Hypothalamus (tissue), 51 donors: ENCODE measurements at regions not wholly inside any gene's neighbourhood (a gene's known extent, or its start where the extent isn't known, plus 50 kb on each side); places are given as distances from the start of the nearest gene placed in this dataset.
"Not testable (repeated sequence)": the region's sequence is repeated elsewhere in the genome, so short reads cannot be mapped to it uniquely, and the experiment has no call there.

Source experiments
- DNase-seq, 51 donors: peaks; one replicate each; lab custom pipeline; 2025; lab: John Stamatoyannopoulos, UW

GRCh38 chr1:193927550-193927949 is 741.1 kb upstream of the B3GALT2 start:
- DNase-seq = no peak

GRCh38 chr1:193926956-193927355 is 740.5 kb upstream of the B3GALT2 start:
- DNase-seq = no peak

DNA sequence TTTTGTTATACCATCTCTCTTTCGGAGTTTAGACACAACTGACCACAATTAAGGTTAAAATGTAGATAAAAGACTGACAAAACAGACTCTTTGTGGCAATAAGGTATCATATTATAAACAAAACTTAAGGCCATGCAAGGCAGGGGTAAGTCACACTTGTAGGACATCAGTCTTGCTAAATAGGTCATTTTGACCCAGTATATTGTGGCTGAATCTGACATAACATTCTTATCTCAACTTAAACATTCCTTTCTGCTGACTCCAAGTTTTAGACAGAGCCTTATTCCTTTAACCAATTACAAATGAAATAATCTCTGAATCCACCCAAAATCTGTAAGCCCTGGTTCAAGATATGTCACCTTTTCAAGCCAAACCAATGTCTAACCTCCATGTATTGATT is 733.4 kb upstream of the B3GALT2 start:
- no peak for DNase-seq

DNA sequence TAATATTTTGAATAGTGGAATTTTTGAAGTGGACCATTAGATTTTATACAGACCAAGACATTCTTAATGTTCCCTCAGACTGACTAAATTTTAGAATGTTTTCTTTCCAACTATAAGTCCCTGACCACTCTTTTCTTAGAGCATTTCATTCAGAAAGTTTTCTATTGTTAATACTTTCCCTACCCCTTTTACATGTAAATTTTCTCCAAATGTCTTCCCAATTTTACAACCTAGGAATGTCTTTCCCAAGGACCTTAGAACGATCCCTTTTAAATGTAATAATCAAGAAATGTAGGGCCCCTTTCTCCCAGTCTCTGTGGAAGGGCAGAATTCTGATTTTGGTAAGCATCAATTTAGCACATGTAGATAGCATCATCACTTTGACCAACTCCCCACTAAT is 730.0 kb upstream of the B3GALT2 start:
- no peak for DNase-seq

DNA sequence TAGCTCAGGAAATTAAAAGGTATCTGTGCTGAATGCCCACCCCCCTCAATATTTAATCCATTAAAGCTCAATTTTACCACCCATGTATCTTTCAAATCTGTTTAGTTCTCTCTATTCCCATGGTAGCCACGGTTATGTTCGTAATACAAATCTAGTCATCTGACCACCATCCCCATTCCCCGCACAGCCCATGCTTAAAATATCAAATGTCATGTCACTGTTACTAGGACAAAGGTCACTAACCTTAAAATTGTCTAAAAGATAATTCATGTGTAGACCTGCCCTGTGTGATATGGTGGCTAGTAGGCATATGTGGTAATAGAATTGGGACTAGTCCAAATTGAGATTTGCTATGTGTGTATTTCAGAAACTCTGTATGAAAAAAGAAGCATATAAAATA is 728.5 kb upstream of the B3GALT2 start:
- no peak for DNase-seq

- DNase-seq = no peak
Measured at GRCh38 chr1:193909406-193910082, 723.1 kb upstream of the B3GALT2 start.

- no peak for DNase-seq
Measured at GRCh38 chr1:193905288-193906085, 719.1 kb upstream of the B3GALT2 start.

- DNase-seq = no peak
Measured at GRCh38 chr1:193891788-193892187, 705.4 kb upstream of the B3GALT2 start.

- DNase-seq = no peak
Measured at GRCh38 chr1:193890935-193891334, 704.5 kb upstream of the B3GALT2 start.

DNA sequence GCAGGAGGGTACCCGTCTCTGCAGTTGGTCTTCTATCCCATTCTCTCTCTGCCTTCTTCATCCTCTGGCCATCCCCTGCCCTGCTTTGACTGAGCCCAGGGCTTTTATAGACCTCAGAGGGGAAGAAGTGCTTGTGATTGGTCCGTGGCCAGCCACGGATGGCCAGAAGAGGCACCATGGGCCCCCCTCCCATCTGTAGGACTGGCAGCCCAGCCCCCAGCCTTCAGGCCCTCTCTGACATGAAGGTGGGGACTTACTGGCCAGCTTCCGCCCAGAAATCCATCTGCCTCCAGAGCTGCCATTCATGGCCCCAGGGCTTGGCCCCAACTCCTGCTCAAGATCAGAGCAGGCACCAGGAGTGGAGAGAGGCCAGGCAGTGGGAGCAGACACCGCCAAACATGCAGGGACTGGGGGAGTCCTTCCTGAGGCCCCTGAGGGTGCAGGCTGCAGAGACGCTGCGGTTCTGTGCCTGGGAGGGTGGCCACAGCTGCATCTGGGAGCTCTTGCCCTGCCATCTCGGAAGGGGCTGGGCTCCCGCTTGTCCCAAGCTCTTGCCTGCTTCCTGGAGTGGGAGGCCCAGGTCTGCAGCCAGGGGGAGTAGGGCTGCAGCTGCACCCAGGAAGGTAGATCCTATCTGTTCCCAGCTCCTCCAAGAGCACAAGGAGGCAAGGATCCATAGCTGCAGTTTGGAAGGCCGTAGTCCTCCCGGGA is 698.6 kb upstream of the B3GALT2 start:
- DNase-seq = no peak

GRCh38 chr1:193877920-193878319 is 691.5 kb upstream of the B3GALT2 start:
- DNase-seq = not testable (repeated sequence)

GRCh38 chr1:193868425-193868824 is 682.0 kb upstream of the B3GALT2 start:
- no peak for DNase-seq

- no peak for DNase-seq
Measured at GRCh38 chr1:193856261-193856660, 669.8 kb upstream of the B3GALT2 start.

DNA sequence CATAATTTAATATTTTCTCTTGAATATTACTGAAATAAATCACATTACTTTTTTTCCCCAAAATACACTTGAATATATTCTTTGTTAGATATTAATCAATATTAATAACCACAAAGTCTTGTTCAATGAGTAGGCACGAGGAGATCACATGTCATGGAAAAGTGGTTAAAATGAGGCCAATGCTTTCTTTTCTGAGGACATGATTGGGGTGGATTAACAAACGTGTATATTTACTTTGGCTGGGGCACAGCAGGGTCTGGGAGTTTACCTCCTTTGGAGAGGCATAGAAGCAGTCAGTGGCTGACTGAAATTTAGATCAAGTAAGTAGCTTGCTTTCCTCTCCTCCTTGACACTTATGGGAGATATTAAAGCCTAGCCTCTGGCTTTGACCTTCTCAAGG is 664.3 kb upstream of the B3GALT2 start:
- no peak for DNase-seq

- DNase-seq = no peak
Measured at GRCh38 chr1:193846876-193847604, 660.6 kb upstream of the B3GALT2 start.

- DNase-seq = no peak
Measured at GRCh38 chr1:193846411-193846810, 660.0 kb upstream of the B3GALT2 start.

DNA sequence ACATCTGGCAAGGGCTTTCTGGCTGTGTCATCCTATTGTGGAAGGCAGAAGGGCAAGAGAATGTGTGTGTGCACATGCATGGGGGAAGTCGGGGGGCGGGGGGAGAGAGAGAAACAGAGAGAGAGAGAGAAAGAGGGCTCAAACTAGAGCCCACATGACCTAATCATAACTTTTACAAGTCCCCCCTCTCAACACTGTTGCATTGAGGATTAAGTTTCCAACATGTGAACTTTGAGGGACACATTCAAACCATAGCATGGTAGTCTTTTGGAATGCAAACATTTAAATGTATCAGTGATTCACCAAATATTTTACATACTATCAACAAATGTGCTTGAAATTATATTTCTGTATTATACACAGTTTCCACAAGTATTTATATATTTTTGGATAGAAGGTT is 655.4 kb upstream of the B3GALT2 start:
- DNase-seq = no peak

- no peak for DNase-seq
Measured at GRCh38 chr1:193831465-193831864, 645.1 kb upstream of the B3GALT2 start.

DNA sequence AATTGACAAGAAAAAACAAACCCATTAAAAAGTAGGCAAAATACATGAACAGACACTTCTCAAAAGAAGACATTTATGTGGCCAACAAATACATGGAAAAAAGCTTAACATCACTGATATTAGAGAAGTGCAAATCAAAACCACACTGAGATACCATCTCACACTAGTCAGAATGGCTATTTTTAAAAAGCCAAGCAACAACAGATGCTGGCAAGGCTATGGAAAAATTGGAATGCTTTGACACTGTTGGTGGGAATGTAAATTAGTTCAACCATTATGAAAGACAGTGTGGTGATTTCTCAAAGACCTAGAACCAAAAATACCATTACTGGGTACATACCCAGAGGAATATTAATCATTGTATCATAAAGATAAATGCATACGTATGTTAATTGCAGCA is 641.1 kb upstream of the B3GALT2 start:
- DNase-seq = no peak

- no peak for DNase-seq
Measured at GRCh38 chr1:193819376-193819775, 633.0 kb upstream of the B3GALT2 start.

- DNase-seq = no peak
Measured at GRCh38 chr1:193807208-193807607, 620.8 kb upstream of the B3GALT2 start.
